WI38 (cell line): ENCODE measurements at regions not wholly inside any gene's neighbourhood (a gene's known extent, or its start where the extent isn't known, plus 50 kb on each side); places are given as distances from the start of the nearest gene placed in this dataset.

ENCODE experiments used
- H3K4me3 ChIP-seq: 2 replicates; pipeline ENCODE4 v1.5.1; 2011; ENCODE audit warnings: low read depth, mild to moderate bottlenecking, control low read depth, low read length
- CTCF ChIP-seq: IDR thresholded peaks from 2 replicates; pipeline ENCODE4 v1.5.1; 2012; ENCODE audit warnings: low read depth, mild to moderate bottlenecking, control low read depth, low read length

- no peak overlapping the region for H3K4me3 ChIP-seq
- no peak for TF ChIP-seq CTCF
Measured at GRCh38 chr2:12333293-12333692, 383.4 kb upstream of the TRIB2 start.

DNA sequence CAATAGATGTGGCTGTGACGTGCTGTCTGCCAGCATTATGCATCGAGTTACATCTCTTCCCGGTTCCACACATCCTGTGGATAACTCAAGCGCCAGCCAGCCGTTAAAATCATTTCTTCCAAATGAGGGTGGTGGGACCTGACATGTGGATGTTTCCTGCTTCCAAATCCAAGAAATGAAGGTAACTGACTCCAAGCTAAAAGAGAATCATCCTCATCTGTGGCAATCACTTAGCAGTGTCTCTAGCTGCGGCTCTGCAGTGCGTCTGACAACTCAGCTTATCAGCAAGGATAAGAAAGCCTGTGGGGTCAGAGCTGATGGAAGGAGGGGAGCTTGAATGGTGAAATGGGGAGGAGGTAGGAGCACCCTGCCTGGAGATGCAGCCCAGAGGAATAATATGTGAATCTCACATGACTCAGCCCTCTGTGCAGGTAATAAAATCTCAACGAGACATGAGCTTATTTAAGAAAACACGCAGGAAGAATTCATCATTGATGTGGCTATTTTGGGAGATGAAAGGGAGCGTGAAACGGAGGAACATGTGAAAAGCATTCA, 382.2 kb upstream of the TRIB2 start:
- no peak for TF ChIP-seq CTCF
- H3K4me3 ChIP-seq = no peak overlapping the region

DNA sequence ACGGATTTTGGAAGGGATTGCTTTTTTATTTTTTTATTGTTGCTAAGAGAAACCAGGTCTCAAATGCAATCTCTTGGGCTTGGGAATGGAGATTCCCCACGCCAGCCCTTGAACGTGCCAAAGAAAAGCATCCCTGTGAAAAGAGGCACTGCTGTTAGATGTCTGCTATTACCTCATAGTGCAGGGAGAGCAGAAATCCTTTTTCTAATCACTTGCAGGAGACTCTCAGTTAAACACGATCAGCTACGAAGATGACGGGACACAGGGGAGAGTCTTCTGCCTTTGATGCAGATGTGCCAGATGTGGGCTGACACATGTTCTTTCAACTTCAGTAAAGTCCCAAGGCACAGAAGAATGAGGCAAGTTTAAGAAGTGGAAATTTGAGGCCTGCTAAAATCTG, 381.6 kb upstream of the TRIB2 start:
- no peak overlapping the region for H3K4me3 ChIP-seq
- TF ChIP-seq CTCF = no peak

DNA sequence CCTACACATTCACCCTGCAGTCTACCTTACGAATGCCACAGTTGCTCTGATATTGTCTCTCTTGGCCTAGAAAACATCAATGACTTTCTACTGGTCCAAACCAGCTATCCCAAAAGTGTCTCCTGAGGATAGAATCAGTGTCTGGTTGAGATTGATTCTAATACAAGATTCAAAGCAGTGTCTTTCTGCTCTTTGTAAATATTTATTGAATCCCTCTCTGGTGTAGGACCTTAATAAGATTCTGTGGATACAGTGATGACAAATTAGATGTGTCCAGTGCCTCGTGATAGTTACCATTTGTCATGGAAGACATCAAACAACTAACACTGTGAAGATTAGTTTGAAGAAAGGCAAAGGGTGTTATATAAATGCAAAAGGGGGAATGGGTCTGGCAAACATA, 380.7 kb upstream of the TRIB2 start:
- TF ChIP-seq CTCF = no peak
- no peak overlapping the region for H3K4me3 ChIP-seq

- TF ChIP-seq CTCF = no peak
- no peak overlapping the region for H3K4me3 ChIP-seq
Measured at GRCh38 chr2:12338946-12339697, 377.6 kb upstream of the TRIB2 start.

DNA sequence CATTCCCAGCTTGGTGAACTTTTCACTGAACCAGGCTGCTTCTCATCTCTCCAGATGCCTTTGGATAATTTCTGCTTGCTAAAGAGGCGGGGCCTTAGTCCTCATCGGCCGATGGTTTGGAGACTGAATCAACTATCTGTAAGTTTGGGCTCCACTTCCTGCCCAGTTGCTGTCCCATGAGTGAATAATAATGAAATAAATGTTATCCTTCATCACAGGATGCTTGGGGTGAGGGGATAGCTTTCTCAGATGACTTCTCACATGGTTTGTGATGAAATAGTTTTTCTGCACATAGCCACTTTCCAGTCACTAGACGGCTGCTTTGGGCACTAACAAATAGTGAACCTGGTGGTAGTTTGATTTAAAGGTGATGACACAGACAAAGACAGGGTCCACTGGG, 376.6 kb upstream of the TRIB2 start:
- H3K4me3 ChIP-seq = no peak overlapping the region
- TF ChIP-seq CTCF = no peak

- TF ChIP-seq CTCF = no peak
- no peak overlapping the region for H3K4me3 ChIP-seq
Measured at GRCh38 chr2:12341215-12341614, 375.5 kb upstream of the TRIB2 start.
